Kidney (tissue), 13 donors: ENCODE measurements at regions not wholly inside any gene's neighbourhood (a gene's known extent, or its start where the extent isn't known, plus 50 kb on each side); places are given as distances from the start of the nearest gene placed in this dataset.
A peak's percentile ranks its signal among the peaks of the same experiment; 100 is the strongest.

Experiments used
- DNase-seq, 5 donors: peaks; one replicate each; pipeline ENCODE4 v3.0.0-alpha.2; 2013 to 2020
- FAIRE-seq: peaks from 2 replicates; lab custom pipeline; 2012; peaks lifted over from hg19 to GRCh38; lab: Jason Lieb, UNC
- H3K27ac ChIP-seq, 2 donors: one replicate each; pipeline ENCODE4 v1.7.0; 2013; ENCODE audit warnings: low read depth in 2 of 2, low read length in 2 of 2, inconsistent platforms in 1 of 2
- H3K27me3 ChIP-seq: one replicate; pipeline ENCODE4 v1.7.1; 2013; ENCODE audit warnings: low read length, inconsistent platforms; ENCODE audit not compliant: control insufficient read depth, insufficient read depth
- H3K36me3 ChIP-seq, 3 donors: one replicate each; pipeline versions ENCODE4 v1.7.0 to v1.7.1; 2013; ENCODE audit warnings: low read length in 3 of 3, control low read depth in 1 of 3, inconsistent platforms in 1 of 3; ENCODE audit not compliant: insufficient read depth in 3 of 3, control insufficient read depth in 2 of 3
- H3K4me1 ChIP-seq, 3 donors: one replicate each; pipeline versions ENCODE4 v1.7.0 to v1.7.1; 2013; ENCODE audit warnings: low read length in 3 of 3, inconsistent platforms in 1 of 3, low read depth in 1 of 3; ENCODE audit not compliant: control insufficient read depth in 2 of 3, insufficient read depth in 2 of 3
- H3K4me3 ChIP-seq, 3 donors: one replicate each; pipeline versions ENCODE4 v1.7.0 to v1.8.1; 2013; ENCODE audit warnings: low read length in 3 of 3, control low read depth in 1 of 3, inconsistent platforms in 1 of 3
- H3K9ac ChIP-seq, 3 donors: one replicate each; pipeline versions ENCODE4 v1.7.0 to v1.7.1; 2013; ENCODE audit warnings: low read length in 3 of 3, control low read depth in 1 of 3, inconsistent platforms in 1 of 3
- H3K9me3 ChIP-seq, 3 donors: one replicate each; pipeline versions ENCODE4 v1.7.0 to v1.7.1; 2013; ENCODE audit warnings: low read length in 3 of 3, control low read depth in 1 of 3, inconsistent platforms in 1 of 3; ENCODE audit not compliant: control insufficient read depth in 2 of 3, insufficient read depth in 1 of 3
- CTCF ChIP-seq: IDR thresholded peaks from 3 replicates; pipeline ENCODE4 v1.5.1; 2012; ENCODE audit warnings: mild to moderate bottlenecking, moderate library complexity, borderline replicate concordance; ENCODE audit not compliant: insufficient read depth; ENCODE audit errors: extremely low read depth
- intact Hi-C: fragments of 100-400 bp; cut with DNase I; formaldehyde crosslinking; loops from one replicate; pipeline ENCODE4 v1.11.1; 2022
- donor health status: control.
- donor health status: control.
- donor health status: control.
- donor health status: control.
- donor health status: control.
- donor health status: DM: yes; HTN: yes; CAD: no.
- donor health status: Normal renal cell carcinoma (clear cell type).

GRCh38 chr15:96947296-96948229, 617.1 kb downstream of the NR2F2 start:
- Histone ChIP-seq H3K27me3 (peaks cover 2% of the 10 kb centered on the region), H3K4me1 (no peaks in the 10 kb centered on the region), H3K4me3 (peak overlapping the region in 1 of 3 donors; percentile 41), H3K9ac (no peak overlapping the region), H3K27ac (no peak overlapping the region), H3K9me3 (no peaks in the 10 kb centered on the region), H3K36me3 (no peaks in the 10 kb centered on the region)
- intact Hi-C loops: no loop called here
- DNase-seq: peak in 4 of 5 donors; percentile 52 to 80 (median 62)
- no peak for FAIRE-seq
- no peak for TF ChIP-seq CTCF

GRCh38 chr15:96948981-96949380, 618.5 kb downstream of the NR2F2 start:
- no peaks in the 10 kb centered on the region for H3K36me3 ChIP-seq
- H3K9me3 ChIP-seq: no peaks in the 10 kb centered on the region
- DNase-seq (no peak), FAIRE-seq (no peak)
- H3K4me1 ChIP-seq: no peaks in the 10 kb centered on the region
- no peak for TF ChIP-seq CTCF
- intact Hi-C loops: no loop called here
- H3K27ac ChIP-seq: no peak overlapping the region
- H3K4me3 ChIP-seq: no peak overlapping the region
- no peak overlapping the region for H3K9ac ChIP-seq
- peaks cover 2% of the 10 kb centered on the region for H3K27me3 ChIP-seq

GRCh38 chr15:96958721-96959120, 628.2 kb downstream of the NR2F2 start:
- DNase-seq: no peak
- intact Hi-C loops: no loop called here
- Histone ChIP-seq H3K27me3 (no peaks in the 10 kb centered on the region), H3K9ac (no peak overlapping the region), H3K36me3 (no peaks in the 10 kb centered on the region), H3K9me3 (no peaks in the 10 kb centered on the region), H3K4me1 (no peaks in the 10 kb centered on the region), H3K4me3 (no peak overlapping the region), H3K27ac (no peak overlapping the region)
- TF ChIP-seq CTCF: no peak
- FAIRE-seq: no peak
